OCI-LY1 (cell line): ENCODE measurements at regions not wholly inside any gene's neighbourhood (a gene's known extent, or its start where the extent isn't known, plus 50 kb on each side); places are given as distances from the start of the nearest gene placed in this dataset.

Source experiments
- H2AFZ ChIP-seq: fragments of 200-600 bp; sonication (generic), shearing (Covaris generic); 2 replicates; pipeline ENCODE4 v1.6.0; 2014; ENCODE audit warnings: antibody characterized with exemption, mild to moderate bottlenecking, low read length
- H3F3A ChIP-seq: fragments of 200-600 bp; sonication (generic), shearing (Covaris generic); 2 replicates; pipeline ENCODE4 v1.6.0; 2014; ENCODE audit warnings: mild to moderate bottlenecking, antibody characterized with exemption, low read length, moderate library complexity; ENCODE audit not compliant: insufficient read depth
- H3K27ac ChIP-seq: fragments of 200-600 bp; sonication (generic); 2 replicates; pipeline ENCODE4 v1.5.1; 2014; ENCODE audit warnings: low read length, mixed run types, mild to moderate bottlenecking, low read depth; ENCODE audit not compliant: poor library complexity, severe bottlenecking
- H3K27me3 ChIP-seq: fragments of 200-600 bp; sonication (generic); 2 replicates; pipeline ENCODE4 v1.6.0; 2014; ENCODE audit warnings: antibody characterized with exemption, mild to moderate bottlenecking, low read length, moderate library complexity; ENCODE audit not compliant: insufficient read depth
- H3K36me3 ChIP-seq: fragments of 200-600 bp; sonication (generic); 2 replicates; pipeline ENCODE4 v1.6.1; 2014; ENCODE audit warnings: mild to moderate bottlenecking, antibody characterized with exemption, low read length, moderate library complexity, mixed read lengths; ENCODE audit not compliant: insufficient read depth
- H3K4me1 ChIP-seq: fragments of 200-600 bp; sonication (generic); 2 replicates; pipeline ENCODE4 v1.5.1; 2014; ENCODE audit warnings: mild to moderate bottlenecking, low read length, moderate library complexity; ENCODE audit not compliant: insufficient read depth, severe bottlenecking
- H3K4me2 ChIP-seq: fragments of 200-600 bp; sonication (generic), shearing (Covaris generic); 2 replicates; pipeline ENCODE4 v1.6.1; 2014; ENCODE audit warnings: low read length
- H3K4me3 ChIP-seq: fragments of 200-600 bp; sonication (generic); 2 replicates; pipeline ENCODE4 v1.5.1; 2014; ENCODE audit warnings: low read length, low read depth, mild to moderate bottlenecking, mixed read lengths; ENCODE audit not compliant: poor library complexity, severe bottlenecking
- H3K79me2 ChIP-seq: fragments of 200-600 bp; shearing (Covaris generic); 2 replicates; pipeline ENCODE4 v1.6.1; 2016; ENCODE audit warnings: mixed run types, low read length, mixed read lengths; ENCODE audit not compliant: insufficient read depth
- H3K9ac ChIP-seq: fragments of 200-600 bp; sonication (generic), shearing (Covaris generic); 2 replicates; pipeline ENCODE4 v1.6.1; 2014; ENCODE audit warnings: mild to moderate bottlenecking, low read length, mixed read lengths
- H3K9me2 ChIP-seq: fragments of 200-600 bp; sonication (generic), shearing (Covaris generic); 2 replicates; pipeline ENCODE4 v1.6.1; 2014; ENCODE audit warnings: low read depth, mild to moderate bottlenecking, low read length, mixed read lengths
- H3K9me3 ChIP-seq: fragments of 200-600 bp; shearing (Covaris generic); 2 replicates; pipeline ENCODE4 v1.6.1; 2014; ENCODE audit warnings: low read length, mixed read lengths
- H4K20me1 ChIP-seq: fragments of 200-600 bp; sonication (generic), shearing (Covaris generic); 2 replicates; pipeline ENCODE4 v1.6.0; 2016; ENCODE audit warnings: mild to moderate bottlenecking, low read length; ENCODE audit not compliant: insufficient read depth
- CTCF ChIP-seq: fragments of 200-600 bp; sonication (generic), shearing (Covaris generic); IDR thresholded peaks from 2 replicates; pipeline ENCODE4 v1.5.1; 2017; ENCODE audit warnings: mild to moderate bottlenecking, antibody characterized with exemption, low read length, moderate library complexity, mixed read lengths
- EZH2 ChIP-seq: fragments of 200-600 bp; sonication (generic), shearing (Covaris generic); IDR thresholded peaks from 2 replicates; pipeline ENCODE4 v1.8.0; 2017; ENCODE audit warnings: borderline replicate concordance, mixed run types, mild to moderate bottlenecking, antibody characterized with exemption, low read length, moderate library complexity, mixed read lengths

GRCh38 chr2:14517731-14518130, 114.8 kb upstream of the LRATD1 start:
- Histone ChIP-seq H3K9ac (no peak overlapping the region), H4K20me1 (no peaks in the 10 kb centered on the region), H3K27me3 (no peaks in the 10 kb centered on the region), H3K4me3 (no peak overlapping the region), H3K9me3 (no peaks in the 10 kb centered on the region), H3K4me2 (no peak overlapping the region), H3K27ac (no peak overlapping the region), H3K36me3 (no peaks in the 10 kb centered on the region), H3K4me1 (no peaks in the 10 kb centered on the region), H2AFZ (no peak overlapping the region), H3K79me2 (no peaks in the 10 kb centered on the region), H3F3A (no peaks in the 10 kb centered on the region), H3K9me2 (no peaks in the 10 kb centered on the region)
- TF ChIP-seq CTCF, result no peak
- TF ChIP-seq EZH2, result no peak

- no peaks in the 10 kb centered on the region for H3K79me2 ChIP-seq
- no peaks in the 10 kb centered on the region for H4K20me1 ChIP-seq
- no peak overlapping the region for H3K27ac ChIP-seq
- H3K9me2 ChIP-seq, result no peaks in the 10 kb centered on the region
- no peaks in the 10 kb centered on the region for H3K36me3 ChIP-seq
- no peaks in the 10 kb centered on the region for H3K9me3 ChIP-seq
- H3K4me3 ChIP-seq, result no peak overlapping the region
- H3K27me3 ChIP-seq, result no peaks in the 10 kb centered on the region
- TF ChIP-seq EZH2 (no peak), CTCF (no peak)
- no peak overlapping the region for H3K4me2 ChIP-seq
- no peaks in the 10 kb centered on the region for H3F3A ChIP-seq
- H3K9ac ChIP-seq, result no peak overlapping the region
- no peaks in the 10 kb centered on the region for H3K4me1 ChIP-seq
- no peak overlapping the region for H2AFZ ChIP-seq
Observed at GRCh38 chr2:14520385-14520945, 112.1 kb upstream of the LRATD1 start.

- H3K4me2 ChIP-seq, result no peak overlapping the region
- no peaks in the 10 kb centered on the region for H3K36me3 ChIP-seq
- no peaks in the 10 kb centered on the region for H3K9me2 ChIP-seq
- no peak overlapping the region for H3K9ac ChIP-seq
- H3K27ac ChIP-seq, result no peak overlapping the region
- no peak overlapping the region for H2AFZ ChIP-seq
- H3K4me3 ChIP-seq, result no peak overlapping the region
- H3F3A ChIP-seq, result no peaks in the 10 kb centered on the region
- H3K9me3 ChIP-seq, result no peaks in the 10 kb centered on the region
- H3K79me2 ChIP-seq, result no peaks in the 10 kb centered on the region
- no peak for TF ChIP-seq EZH2
- no peak for TF ChIP-seq CTCF
- H3K27me3 ChIP-seq, result no peaks in the 10 kb centered on the region
- H3K4me1 ChIP-seq, result no peaks in the 10 kb centered on the region
- no peaks in the 10 kb centered on the region for H4K20me1 ChIP-seq
Observed at GRCh38 chr2:14524041-14524802, 108.3 kb upstream of the LRATD1 start.
